ENCODE measurements at regions not wholly inside any gene's neighbourhood (a gene's known extent, or its start where the extent isn't known, plus 50 kb on each side); places are given as distances from the start of the nearest gene placed in this dataset.

- TF ChIP-seq POLR2AphosphoS5 (IDR thresholded peaks at IDR 0.05; ENCODE audit: borderline replicate concordance, low read depth, low read length) (no peak), EZH2 (IDR thresholded peaks at IDR 0.05) (no peak)
Observed at GRCh38 chr2:81158505-81158904, 854.0 kb upstream of the LRRTM1 start.

Data from SK-N-MC (cell line).